ENCODE measurements at regions not wholly inside any gene's neighbourhood (a gene's known extent, or its start where the extent isn't known, plus 50 kb on each side); places are given as distances from the start of the nearest gene placed in this dataset.
A peak's percentile ranks its signal among the peaks of the same experiment; 100 is the strongest.
"Not testable (repeated sequence)": the region's sequence is repeated elsewhere in the genome, so short reads cannot be mapped to it uniquely, and the experiment has no call there.

GRCh38 chr10:42883993-42884983 is 101.7 kb downstream of the BMS1 start:
- DNase-seq, result no peak

- DNase-seq, result no peak
Observed at GRCh38 chr10:42885491-42886270, 103.1 kb downstream of the BMS1 start.

GRCh38 chr10:42887734-42888503 is 105.3 kb downstream of the BMS1 start:
- DNase-seq, result no peak

GRCh38 chr10:42888504-42889095 is 106.0 kb downstream of the BMS1 start:
- DNase-seq, result no peak

GRCh38 chr10:42896735-42897134 is 114.1 kb downstream of the BMS1 start:
- DNase-seq, result no peak

- no peak for DNase-seq
Observed at GRCh38 chr10:42898037-42898960, 115.7 kb downstream of the BMS1 start.

- DNase-seq, result no peak
Observed at GRCh38 chr10:42899036-42899435, 116.4 kb downstream of the BMS1 start.

- DNase-seq, result not testable (repeated sequence)
Observed at GRCh38 chr10:42900346-42900745, 117.8 kb downstream of the BMS1 start.

GRCh38 chr10:42911359-42911758 is 128.8 kb downstream of the BMS1 start:
- DNase-seq, result no peak

- DNase-seq, result no peak
Observed at GRCh38 chr10:42916974-42917373, 134.4 kb downstream of the BMS1 start.

- no peak for DNase-seq
Observed at GRCh38 chr10:42917821-42918220, 135.2 kb downstream of the BMS1 start.

GRCh38 chr10:42921951-42922350 is 139.4 kb downstream of the BMS1 start:
- DNase-seq, result no peak

GRCh38 chr10:42924484-42924883 is 141.9 kb downstream of the BMS1 start:
- DNase-seq, result no peak

- no peak for DNase-seq
Observed at GRCh38 chr10:42926843-42927242, 144.2 kb downstream of the BMS1 start.

- no peak for DNase-seq
Observed at GRCh38 chr10:42928064-42928463, 145.5 kb downstream of the BMS1 start.

- DNase-seq, result no peak
Observed at GRCh38 chr10:42929236-42929635, 146.6 kb downstream of the BMS1 start.

- DNase-seq, result no peak
Observed at GRCh38 chr10:42929993-42930392, 146.9 kb upstream of the RET start.

- no peak for DNase-seq
Observed at GRCh38 chr10:42930516-42931192, 146.2 kb upstream of the RET start.

GRCh38 chr10:42932116-42932515 is 144.8 kb upstream of the RET start:
- no peak for DNase-seq

GRCh38 chr10:42932735-42933447 is 144.0 kb upstream of the RET start:
- DNase-seq, result peak; percentile 47 to 54
